ENCODE measurements at regions not wholly inside any gene's neighbourhood (a gene's known extent, or its start where the extent isn't known, plus 50 kb on each side); places are given as distances from the start of the nearest gene placed in this dataset.

DNA sequence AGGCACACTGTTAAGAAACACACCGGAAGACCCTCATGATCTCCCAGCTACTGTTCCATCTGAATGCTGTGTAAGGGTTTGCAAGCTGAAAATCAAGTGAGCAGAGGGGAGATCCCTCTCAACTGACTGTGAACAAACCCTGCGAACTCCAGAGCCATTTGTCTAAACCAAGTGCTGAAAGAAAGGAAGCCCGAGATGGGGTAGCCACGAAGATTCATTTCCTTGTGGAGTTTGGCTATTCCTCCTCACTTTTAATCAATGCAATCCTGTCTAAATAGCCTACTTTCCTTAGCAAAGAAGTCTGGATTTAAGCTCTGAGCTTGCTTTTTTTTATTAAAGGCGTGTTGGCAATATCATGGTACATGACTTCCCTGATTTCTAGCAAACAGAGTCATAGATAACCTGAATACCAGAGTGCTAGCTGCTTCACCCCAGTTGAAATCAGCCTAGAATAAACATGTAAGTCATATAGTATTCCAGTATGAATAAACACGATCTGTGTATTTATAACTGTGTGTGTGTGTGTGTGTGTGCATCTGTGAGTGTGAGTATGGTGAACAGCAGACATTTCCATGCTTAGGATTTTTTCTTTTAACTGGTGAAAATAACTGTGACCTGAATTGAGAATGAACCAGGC lies 365.2 kb downstream of the ZNF521 start:
- TF ChIP-seq POLR2A (IDR thresholded peaks at IDR 0.05) (no peak), POLR2AphosphoS5 (IDR thresholded peaks at IDR 0.05) (no peak), EP300 (IDR thresholded peaks at IDR 0.05) (no peak)
- TF ChIP-seq, protein P1, sequence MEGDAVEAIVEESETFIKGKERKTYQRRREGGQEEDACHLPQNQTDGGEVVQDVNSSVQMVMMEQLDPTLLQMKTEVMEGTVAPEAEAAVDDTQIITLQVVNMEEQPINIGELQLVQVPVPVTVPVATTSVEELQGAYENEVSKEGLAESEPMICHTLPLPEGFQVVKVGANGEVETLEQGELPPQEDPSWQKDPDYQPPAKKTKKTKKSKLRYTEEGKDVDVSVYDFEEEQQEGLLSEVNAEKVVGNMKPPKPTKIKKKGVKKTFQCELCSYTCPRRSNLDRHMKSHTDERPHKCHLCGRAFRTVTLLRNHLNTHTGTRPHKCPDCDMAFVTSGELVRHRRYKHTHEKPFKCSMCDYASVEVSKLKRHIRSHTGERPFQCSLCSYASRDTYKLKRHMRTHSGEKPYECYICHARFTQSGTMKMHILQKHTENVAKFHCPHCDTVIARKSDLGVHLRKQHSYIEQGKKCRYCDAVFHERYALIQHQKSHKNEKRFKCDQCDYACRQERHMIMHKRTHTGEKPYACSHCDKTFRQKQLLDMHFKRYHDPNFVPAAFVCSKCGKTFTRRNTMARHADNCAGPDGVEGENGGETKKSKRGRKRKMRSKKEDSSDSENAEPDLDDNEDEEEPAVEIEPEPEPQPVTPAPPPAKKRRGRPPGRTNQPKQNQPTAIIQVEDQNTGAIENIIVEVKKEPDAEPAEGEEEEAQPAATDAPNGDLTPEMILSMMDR (IDR thresholded peaks at IDR 0.05): no peak
